DMS79 treated with DMSO at 0.1 percent for 48 hours (cell line): ENCODE measurements at regions not wholly inside any gene's neighbourhood (a gene's known extent, or its start where the extent isn't known, plus 50 kb on each side); places are given as distances from the start of the nearest gene placed in this dataset.
"Not testable (repeated sequence)": the region's sequence is repeated elsewhere in the genome, so short reads cannot be mapped to it uniquely, and the experiment has no call there.

ENCODE experiments used
- DNase-seq: peaks from one replicate; lab custom pipeline; 2025; lab: John Stamatoyannopoulos, UW

GRCh38 chr17:51347851-51348584 is 87.7 kb downstream of the UTP18 start:
- DNase-seq, result no peak

GRCh38 chr17:51351080-51351479 is 90.7 kb downstream of the UTP18 start:
- no peak for DNase-seq

- DNase-seq, result no peak
These were observed 91.5 kb downstream of the UTP18 start for GRCh38 chr17:51351890-51352289.

DNA sequence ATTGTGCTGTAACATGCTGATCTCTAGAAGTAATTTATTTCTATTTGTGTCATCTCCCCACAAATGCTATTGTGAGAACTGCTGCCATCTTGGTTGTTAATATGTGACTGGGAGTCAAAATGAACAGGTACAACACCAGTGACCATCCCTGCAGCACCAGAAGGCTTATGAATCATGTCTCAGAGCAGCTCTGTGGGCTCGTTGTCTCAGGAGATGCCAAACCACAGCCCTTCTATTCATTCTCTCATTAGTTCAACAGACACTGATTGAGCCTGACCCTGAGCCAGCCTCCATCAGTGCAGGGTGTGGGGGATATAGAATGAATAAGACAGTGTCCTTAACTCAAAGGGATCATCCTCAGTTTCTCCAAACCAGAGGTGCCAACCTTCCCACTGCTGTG is 92.5 kb downstream of the UTP18 start:
- DNase-seq, result no peak

DNA sequence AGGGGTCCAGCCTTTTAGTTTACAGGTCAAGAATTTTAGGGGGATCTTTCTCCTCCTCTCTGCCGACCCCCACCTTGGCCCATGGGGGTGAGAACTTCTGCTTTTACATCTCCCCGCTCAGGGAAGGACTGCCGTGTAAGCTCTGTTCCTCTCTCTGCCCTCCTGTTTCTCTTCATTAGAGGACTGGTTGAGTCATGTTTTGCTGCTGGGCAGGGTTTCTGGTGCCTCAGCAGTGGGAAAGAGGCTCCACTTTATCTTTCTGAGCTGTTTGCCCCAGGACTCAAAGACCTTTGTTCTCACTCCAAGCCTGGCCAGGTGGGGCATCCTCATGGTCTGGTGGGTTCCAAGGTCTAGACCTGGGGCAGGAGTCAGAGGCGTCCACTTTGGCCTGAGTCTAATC is 93.0 kb downstream of the UTP18 start:
- no peak for DNase-seq

GRCh38 chr17:51354936-51355335 is 94.6 kb downstream of the UTP18 start:
- DNase-seq, result no peak

- DNase-seq, result no peak
These were observed 95.4 kb downstream of the UTP18 start for GRCh38 chr17:51355441-51356410.

- no peak for DNase-seq
These were observed 98.7 kb downstream of the UTP18 start for GRCh38 chr17:51359055-51359454.

GRCh38 chr17:51362811-51363585 is 102.7 kb downstream of the UTP18 start:
- no peak for DNase-seq

DNA sequence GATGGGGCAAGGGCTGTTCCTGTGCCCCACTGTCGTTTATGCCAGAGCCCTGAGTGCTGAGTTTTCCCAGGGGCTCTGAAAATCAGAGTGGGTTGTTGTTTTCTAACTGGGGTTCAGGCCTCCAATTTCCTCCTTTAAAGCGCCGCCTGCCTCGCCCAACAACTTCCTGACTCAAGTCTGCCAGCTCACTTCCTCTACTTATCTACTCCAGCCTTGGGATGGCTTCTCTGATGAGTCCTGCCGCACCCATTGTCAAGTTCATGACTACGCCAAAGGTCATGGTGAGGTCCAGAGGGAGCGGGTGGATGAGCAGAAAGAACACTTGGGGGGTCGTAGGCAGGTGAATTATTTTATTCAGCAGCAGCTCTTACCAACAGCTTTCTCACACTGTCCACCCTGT is 104.7 kb downstream of the UTP18 start:
- DNase-seq, result no peak

DNA sequence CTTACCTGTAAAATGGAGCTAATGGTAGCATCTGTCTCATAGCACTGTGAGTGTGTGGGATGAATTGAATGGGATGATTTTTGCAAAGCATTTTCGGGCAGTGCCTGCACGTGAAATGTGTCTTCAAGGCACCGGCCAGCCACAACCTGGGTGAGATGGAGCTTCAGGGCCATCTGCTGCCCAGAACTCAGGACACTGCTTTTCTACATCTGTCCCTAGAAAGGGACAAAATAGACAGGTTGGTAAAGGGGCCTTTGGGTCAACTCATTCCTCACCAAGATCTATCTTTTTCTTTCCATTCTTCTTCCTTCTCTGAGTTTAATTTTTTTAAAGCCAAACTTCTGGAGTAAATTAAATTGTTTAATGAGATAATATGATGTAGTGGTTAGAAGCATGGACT is 106.5 kb downstream of the UTP18 start:
- DNase-seq, result no peak

GRCh38 chr17:51367836-51368235 is 107.5 kb downstream of the UTP18 start:
- DNase-seq, result not testable (repeated sequence)

DNA sequence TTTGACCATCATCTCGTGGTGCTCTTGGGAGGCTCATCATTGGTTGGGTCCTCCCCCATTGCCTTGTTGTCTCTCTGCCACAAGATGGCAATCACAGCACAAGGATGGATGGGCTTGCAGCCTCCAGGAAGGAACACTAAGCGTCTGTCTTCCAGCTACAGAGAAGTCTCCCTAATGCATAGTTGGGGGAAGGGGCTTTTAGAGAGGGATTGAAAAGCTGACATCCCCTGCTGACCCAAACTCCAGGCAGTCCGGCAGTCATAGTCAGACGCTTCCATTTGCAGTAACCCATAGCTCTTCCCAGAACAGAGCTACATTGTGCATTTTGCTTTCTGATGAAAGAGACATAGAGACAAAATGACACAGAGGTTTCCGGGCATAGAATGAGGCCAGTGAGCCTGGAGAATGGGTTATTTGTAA is 111.4 kb downstream of the UTP18 start:
- DNase-seq, result peak; percentile 13

GRCh38 chr17:51372345-51373004 is 112.1 kb downstream of the UTP18 start:
- DNase-seq, result no peak

- no peak for DNase-seq
These were observed 113.3 kb downstream of the UTP18 start for GRCh38 chr17:51373489-51374152.

DNA sequence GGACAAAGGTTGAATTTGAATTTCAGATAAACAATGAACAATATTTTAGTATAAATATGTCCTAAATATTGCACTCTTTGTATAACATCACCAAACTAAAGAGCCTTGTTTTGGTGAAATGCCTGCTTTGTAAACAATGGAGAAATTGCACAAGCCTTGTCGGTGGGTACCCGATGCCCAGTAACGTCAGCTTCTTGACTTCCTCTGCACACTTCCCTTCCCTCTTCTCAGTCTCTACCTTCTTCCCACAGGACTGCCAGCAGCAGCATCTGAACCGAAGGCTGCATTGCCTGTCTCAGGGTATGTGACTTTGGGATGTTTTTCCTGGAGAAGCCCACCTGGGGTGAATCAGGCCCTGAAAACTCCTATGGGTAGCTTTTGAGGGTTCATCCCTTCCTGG is 113.9 kb downstream of the UTP18 start:
- no peak for DNase-seq

DNA sequence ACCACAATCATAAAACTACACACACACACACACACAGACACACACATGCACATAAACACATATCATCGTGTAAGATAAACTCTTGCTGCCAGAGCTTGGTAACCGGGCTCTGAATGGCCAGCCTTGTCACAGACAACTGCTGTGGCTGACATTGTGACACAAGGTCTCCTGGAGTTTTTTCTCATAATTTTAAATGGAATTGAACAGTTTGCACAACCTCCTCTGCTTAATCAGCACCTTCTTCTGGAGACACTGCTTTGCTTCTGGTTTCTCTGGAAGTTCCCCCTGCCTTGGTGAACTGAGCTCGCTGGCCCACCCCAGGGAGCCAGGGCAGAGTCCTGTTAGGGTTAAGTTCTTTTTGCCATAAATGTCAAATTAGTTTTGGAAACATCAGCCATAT is 115.4 kb downstream of the UTP18 start:
- DNase-seq, result no peak

DNA sequence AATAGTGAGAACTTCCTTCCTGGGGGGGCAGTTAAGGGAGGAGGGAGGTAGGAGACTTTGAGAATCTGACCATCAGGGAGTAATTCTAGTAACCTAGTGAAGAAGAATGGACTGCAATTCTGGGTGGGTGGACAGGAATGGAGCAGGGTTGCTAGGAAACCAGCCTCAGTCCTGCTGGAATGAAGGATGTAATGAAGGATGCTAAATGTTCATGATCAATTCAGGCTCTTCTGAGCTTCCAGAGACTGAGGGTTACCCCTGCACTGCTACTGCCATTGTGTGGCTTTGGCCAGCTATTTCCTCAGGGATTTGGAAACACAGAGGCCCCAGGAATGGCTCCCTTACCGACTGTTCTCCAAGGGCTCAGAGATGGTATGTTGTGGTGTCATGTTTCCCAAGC is 116.4 kb downstream of the UTP18 start:
- no peak for DNase-seq

GRCh38 chr17:51381262-51381661 is 120.9 kb downstream of the UTP18 start:
- no peak for DNase-seq

DNA sequence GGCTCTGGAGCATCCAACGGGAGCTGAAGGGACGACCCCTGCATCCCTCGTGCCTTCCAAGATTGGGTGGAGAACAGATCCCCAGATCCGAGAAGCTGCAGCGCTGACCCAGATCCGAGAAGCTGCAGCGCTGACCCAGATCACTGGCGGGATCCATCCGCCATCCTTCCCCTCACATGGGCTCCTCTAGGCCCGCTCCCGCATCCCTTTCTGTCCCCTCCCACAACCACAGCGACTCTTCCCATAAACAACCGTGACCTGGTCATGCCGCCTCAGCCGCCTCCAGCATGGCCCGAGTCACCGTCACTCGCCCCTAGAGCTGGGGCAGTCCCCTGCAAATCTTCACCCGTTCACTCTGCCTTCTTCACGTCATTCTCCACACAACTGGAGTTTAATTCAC is 124.9 kb downstream of the UTP18 start:
- DNase-seq, result no peak

DNA sequence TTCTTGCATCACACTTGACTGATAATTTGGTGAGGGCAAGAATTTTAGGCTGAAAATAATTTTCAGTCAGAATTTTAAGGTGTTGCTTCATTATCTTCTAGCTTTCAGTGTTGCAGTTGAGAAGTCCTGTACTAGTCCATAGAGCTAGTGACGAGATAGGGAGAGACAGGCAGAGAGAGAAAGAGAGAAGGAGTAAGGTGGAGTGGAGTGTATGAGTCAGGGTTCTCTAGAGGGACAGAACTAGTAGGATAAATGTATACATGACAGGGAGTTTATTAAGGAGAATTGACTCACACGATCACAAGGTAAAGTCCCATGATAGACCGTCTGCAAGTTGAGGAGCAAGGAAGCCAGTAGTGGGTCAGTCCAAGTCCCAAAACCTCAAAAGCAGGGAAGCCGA is 127.2 kb downstream of the UTP18 start:
- no peak for DNase-seq
